ENCODE measurements at regions not wholly inside any gene's neighbourhood (a gene's known extent, or its start where the extent isn't known, plus 50 kb on each side); places are given as distances from the start of the nearest gene placed in this dataset.

- no peaks in the 10 kb centered on the region for H3K79me1 ChIP-seq (ENCODE audit: low read depth in 1 of 2, low read length in 2 of 2)
- no peak overlapping the region for H3K27ac ChIP-seq (ENCODE audit: insufficient read depth, low read length)
- ATAC-seq (ENCODE audit: low read depth) = peak; percentile 35; the same call in 1 of the 2 replicates
- H3K23ac ChIP-seq (ENCODE audit: low read depth, low read length) = no peak overlapping the region
- peak overlapping the region; percentile 39 for H3K4ac ChIP-seq (ENCODE audit: low read depth, low read length)
- H3K14ac ChIP-seq (replicated peaks; ENCODE audit: low read depth, low read length) = no peak overlapping the region
- H2BK120ac ChIP-seq (ENCODE audit: low read depth, low read length) = peak overlapping the region; percentile 59
- H2BK20ac ChIP-seq (ENCODE audit: low read depth, low read length) = peak overlapping the region; percentile 61
- intact Hi-C loops (cut with micrococcal nuclease) (loop anchor here (10.0 kb wide), 1 partner anchor 964 kb away; the partner anchor contains the start of gene FZD8), in situ Hi-C loops (cut with MboI; ENCODE audit: low sequenced_read_pairs) (no loop called here), dilution Hi-C loops (cut with HindIII; ENCODE audit: low sequenced_read_pairs, unreplicated experiment) (no loop called here)
- H3K4me2 ChIP-seq (ENCODE audit: low read depth, low read length) = no peak overlapping the region
- peaks cover 9% of the 10 kb centered on the region for H3K4me1 ChIP-seq (ENCODE audit: control insufficient read depth, insufficient read depth, low read length)
- peak overlapping the region; percentile 45; the same call in 1 of the 2 replicates for H4K91ac ChIP-seq (ENCODE audit: insufficient read depth, low read depth, low read length)
- H3K36me3 ChIP-seq (ENCODE audit: control insufficient read depth, insufficient read depth, low read length) = no peaks in the 10 kb centered on the region
- no peak for TF ChIP-seq BHLHE40 (IDR thresholded peaks at IDR 0.05; ENCODE audit: low read depth, low read length)
- no peak for TF ChIP-seq MAZ (IDR thresholded peaks at IDR 0.05; ENCODE audit: borderline replicate concordance, low read depth, low read length)
- no peak overlapping the region for H3K56ac ChIP-seq (ENCODE audit: extremely low read depth, insufficient read depth, low read length)
- no peaks in the 10 kb centered on the region for H3K27me3 ChIP-seq (ENCODE audit: control insufficient read depth, insufficient read depth, low read length)
- no peak overlapping the region; the same call in 1 of the 2 replicates for H2AK5ac ChIP-seq (ENCODE audit: low read depth, low read length)
- no peak overlapping the region for H2AK9ac ChIP-seq (replicated peaks; ENCODE audit: low read depth, low read length, poor library complexity)
- DNase-seq = peak; percentile 13
- no TSS peak for BruUV-seq (replicated peaks)
- H3K9me3 ChIP-seq (ENCODE audit: control insufficient read depth, insufficient read depth, low read length) = no peaks in the 10 kb centered on the region
- POLR2A ChIA-PET (ENCODE audit: unreplicated experiment) = no interaction called here
- H3K4me3 ChIP-seq (ENCODE audit: insufficient read depth, low read depth, low read length) = no peak overlapping the region
- H4K5ac ChIP-seq (ENCODE audit: low read depth, low read length) = no peak overlapping the region
- H3K18ac ChIP-seq (ENCODE audit: low read depth, low read length) = no peak overlapping the region
- WGBS, 2 experiments (ENCODE audit: extremely low coverage in 2 of 2, insufficient read length in 1 of 2) = no CpG with 5 or more reads among the region's 4 CpGs
- no peak overlapping the region for H3K9ac ChIP-seq (ENCODE audit: low read depth, low read length)
- no peak overlapping the region for H2AFZ ChIP-seq (replicated peaks; ENCODE audit: low read length, poor library complexity)
- CTCF ChIA-PET = interaction anchor here (0.6 kb wide), 1 partner anchor 295 kb away, joined by 3 read pairs; no protein-coding TSS in a partner anchor
- peaks cover 2% of the 10 kb centered on the region; the same call in 1 of the 2 replicates for H3K9me1 ChIP-seq (ENCODE audit: insufficient read depth, low read length)
- H2BK5ac ChIP-seq (ENCODE audit: low read depth, low read length, poor library complexity, severe bottlenecking) = no peak overlapping the region
- peak overlapping the region in 1 of 2 experiments; percentile 39; a peak in 1 of 4 replicates for H4K8ac ChIP-seq (ENCODE audit: low read depth in 2 of 2, low read length in 2 of 2)
- H4K20me1 ChIP-seq (ENCODE audit: insufficient read depth, low read length) = no peaks in the 10 kb centered on the region
- H2BK15ac ChIP-seq (ENCODE audit: low read depth, low read length) = peak overlapping the region; percentile 23; the same call in 1 of the 3 replicates
Measured at GRCh38 chr10:36608866-36609265, 516.5 kb upstream of the ANKRD30A start.

All from IMR-90 (cell line).